Immature natural killer cell (primary cell): ENCODE measurements at regions not wholly inside any gene's neighbourhood (a gene's known extent, or its start where the extent isn't known, plus 50 kb on each side); places are given as distances from the start of the nearest gene placed in this dataset.

ENCODE experiments used
- DNase-seq, 3 donors: peaks; one replicate each; pipeline ENCODE4 v3.0.0; 2022; ENCODE audit warnings: mixed read lengths in 1 of 3
- H3K27ac Mint-ChIP-seq, 6 donors: one replicate each; pipeline ENCODE4 v1.8.0; 2020; ENCODE audit warnings: mixed read lengths in 6 of 6, mild to moderate bottlenecking in 5 of 6, inconsistent platforms in 4 of 6, moderate library complexity in 3 of 6
- H3K27me3 Mint-ChIP-seq, 3 donors: one replicate each; pipeline ENCODE4 v1.8.0; 2020 to 2021; ENCODE audit warnings: low read depth in 3 of 3, mild to moderate bottlenecking in 3 of 3, mixed read lengths in 3 of 3, moderate library complexity in 3 of 3, inconsistent platforms in 1 of 3
- H3K36me3 Mint-ChIP-seq, 3 donors: one replicate each; pipeline ENCODE4 v1.8.0; 2020; ENCODE audit warnings: mixed read lengths in 3 of 3, inconsistent platforms in 2 of 3, mild to moderate bottlenecking in 2 of 3
- H3K4me1 Mint-ChIP-seq, 2 donors: one replicate each; pipeline ENCODE4 v1.8.0; 2020; ENCODE audit warnings: inconsistent platforms in 2 of 2, mild to moderate bottlenecking in 2 of 2, mixed read lengths in 2 of 2, moderate library complexity in 1 of 2
- H3K4me3 Mint-ChIP-seq, 5 donors: one replicate each; pipeline ENCODE4 v1.8.0; 2020; ENCODE audit warnings: mild to moderate bottlenecking in 5 of 5, mixed read lengths in 5 of 5, inconsistent platforms in 3 of 5, moderate library complexity in 3 of 5
- H3K9me3 Mint-ChIP-seq, 6 donors: one replicate each; pipeline ENCODE4 v1.8.0; 2020; ENCODE audit warnings: mild to moderate bottlenecking in 6 of 6, mixed read lengths in 6 of 6, inconsistent platforms in 4 of 6, moderate library complexity in 3 of 6

DNA sequence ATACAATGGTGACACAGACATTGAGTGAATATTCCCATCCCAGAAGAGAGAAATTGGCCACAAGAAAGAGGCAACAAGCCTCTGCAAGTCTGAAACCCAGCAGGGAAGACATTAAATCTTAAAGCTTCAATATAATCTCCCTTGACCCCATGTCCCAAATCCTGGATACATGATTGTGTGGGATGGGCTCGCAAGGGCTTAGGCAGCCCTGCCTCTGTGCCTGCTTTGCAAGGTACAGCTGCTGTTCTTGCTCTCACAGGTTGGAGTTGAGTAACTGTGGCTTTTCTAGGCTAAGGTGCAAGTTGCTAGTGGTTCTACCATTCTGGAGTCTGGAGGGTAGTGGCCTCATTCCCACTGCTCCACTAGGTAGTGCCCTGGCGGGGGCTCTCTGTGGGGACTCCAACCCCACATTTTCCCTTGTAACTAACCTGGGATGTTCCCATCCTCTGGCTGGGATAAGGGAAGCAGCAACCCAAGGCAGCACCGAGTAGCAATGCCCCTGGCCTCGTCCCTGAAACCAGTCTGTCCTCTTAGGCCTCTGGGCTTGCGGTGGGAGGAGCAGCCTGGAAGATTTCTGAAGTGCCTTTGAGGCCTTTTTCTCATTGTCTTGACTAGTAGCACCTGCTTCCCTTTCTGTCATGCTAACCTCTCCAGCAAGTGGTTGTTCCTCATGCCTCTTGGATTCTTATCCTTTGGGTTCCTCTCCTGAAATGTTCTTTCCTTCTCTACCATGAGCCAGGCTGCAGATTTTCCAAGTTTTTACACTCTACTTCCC is 90.0 kb downstream of the FAM174B start:
- Mint-ChIP-seq H3K36me3 (no peaks in the 10 kb centered on the region), H3K27me3 (peaks cover 3 to 6% (median 4%) of the 10 kb centered on the region in 3 donors), H3K27ac (no peak overlapping the region), H3K4me1 (no peaks in the 10 kb centered on the region), H3K9me3 (peaks cover 0 to 2% (median 0%) of the 10 kb centered on the region in 6 donors), H3K4me3 (no peak overlapping the region)
- no peak for DNase-seq

- DNase-seq = no peak
- Mint-ChIP-seq H3K9me3 (peaks cover 0 to 5% (median 0%) of the 10 kb centered on the region in 6 donors), H3K4me1 (no peaks in the 10 kb centered on the region), H3K27ac (no peak overlapping the region), H3K4me3 (no peak overlapping the region), H3K27me3 (peaks cover 3 to 8% (median 6%) of the 10 kb centered on the region in 3 donors), H3K36me3 (no peaks in the 10 kb centered on the region)
These were observed 93.8 kb downstream of the FAM174B start for GRCh38 chr15:92561754-92562153.

GRCh38 chr15:92553317-92553716 is 102.3 kb downstream of the FAM174B start:
- Mint-ChIP-seq H3K9me3 (peaks cover 0 to 4% (median 0%) of the 10 kb centered on the region in 6 donors), H3K27ac (no peak overlapping the region), H3K4me3 (no peak overlapping the region), H3K36me3 (no peaks in the 10 kb centered on the region), H3K4me1 (no peaks in the 10 kb centered on the region), H3K27me3 (peaks cover 7 to 10% (median 10%) of the 10 kb centered on the region in 3 donors)
- no peak for DNase-seq

DNA sequence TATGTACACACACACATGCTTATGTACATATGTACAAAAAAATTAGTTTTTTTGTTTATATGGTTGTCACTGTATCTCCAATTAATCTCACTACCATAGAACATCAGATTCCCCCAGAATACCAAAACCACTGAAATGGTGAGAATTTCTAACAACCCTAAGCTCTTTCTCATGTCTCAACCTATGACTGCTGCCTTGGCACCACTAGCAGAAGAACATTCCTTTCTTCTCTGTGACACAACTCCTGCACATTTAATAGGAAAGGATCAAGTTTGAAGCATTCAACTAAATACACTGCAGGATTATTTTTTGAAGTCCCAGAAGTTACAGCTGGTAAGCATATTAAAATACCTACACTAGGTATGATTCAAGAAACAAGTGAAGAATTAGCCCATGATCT is 109.6 kb downstream of the FAM174B start:
- Mint-ChIP-seq H3K27ac (no peak overlapping the region), H3K27me3 (peaks cover 7 to 11% (median 8%) of the 10 kb centered on the region in 3 donors), H3K4me3 (no peak overlapping the region), H3K9me3 (peaks cover 0 to 2% (median 0%) of the 10 kb centered on the region in 6 donors), H3K36me3 (no peaks in the 10 kb centered on the region), H3K4me1 (no peaks in the 10 kb centered on the region)
- no peak for DNase-seq

DNA sequence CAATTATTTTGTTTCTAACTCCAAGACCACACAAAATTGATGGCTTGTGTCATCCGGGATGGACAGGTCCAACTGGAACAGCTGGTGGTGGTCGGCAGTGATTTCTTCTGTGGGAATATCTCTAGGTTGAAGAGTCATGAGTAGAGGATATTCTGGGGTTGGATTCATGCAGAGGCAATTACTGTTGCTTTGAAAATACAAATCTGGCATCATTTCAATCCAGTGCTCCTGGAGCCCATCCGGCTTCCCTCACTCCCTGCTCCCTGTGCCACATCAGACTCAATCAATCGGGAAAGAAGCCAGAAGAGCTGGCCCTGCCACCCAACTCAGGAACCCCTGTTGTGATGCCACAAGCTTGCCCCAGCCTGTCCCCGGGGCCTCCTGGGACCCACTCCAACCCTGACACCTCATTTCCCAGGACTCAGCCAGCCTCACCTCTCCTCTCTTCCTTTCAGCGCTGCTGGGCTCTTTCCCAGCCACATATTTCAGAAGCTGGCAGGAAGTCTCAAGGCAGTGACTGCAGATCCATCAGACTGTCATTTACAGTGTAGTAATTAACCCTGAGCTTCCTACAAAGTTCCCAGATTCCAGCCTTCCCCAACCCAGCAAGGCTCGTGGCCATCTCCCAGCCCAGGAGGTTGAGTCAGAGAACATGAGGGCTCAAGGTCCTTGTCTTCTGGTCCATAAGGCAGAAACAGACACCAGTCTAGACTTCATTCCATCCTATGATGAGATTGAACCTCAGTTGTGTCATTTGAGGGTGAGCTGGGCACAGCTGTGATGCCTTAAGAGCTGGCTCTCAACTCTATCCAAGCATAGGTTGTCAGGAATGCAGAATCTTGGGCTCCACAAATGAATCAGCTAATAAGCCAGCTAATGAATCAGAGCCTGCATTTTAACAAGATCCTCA is 114.0 kb downstream of the FAM174B start:
- Mint-ChIP-seq H3K27ac (no peak overlapping the region), H3K36me3 (no peaks in the 10 kb centered on the region), H3K4me3 (no peak overlapping the region), H3K4me1 (no peaks in the 10 kb centered on the region), H3K9me3 (peaks cover 0 to 2% (median 0%) of the 10 kb centered on the region in 6 donors), H3K27me3 (peaks cover 3 to 13% (median 5%) of the 10 kb centered on the region in 3 donors)
- DNase-seq = no peak

DNA sequence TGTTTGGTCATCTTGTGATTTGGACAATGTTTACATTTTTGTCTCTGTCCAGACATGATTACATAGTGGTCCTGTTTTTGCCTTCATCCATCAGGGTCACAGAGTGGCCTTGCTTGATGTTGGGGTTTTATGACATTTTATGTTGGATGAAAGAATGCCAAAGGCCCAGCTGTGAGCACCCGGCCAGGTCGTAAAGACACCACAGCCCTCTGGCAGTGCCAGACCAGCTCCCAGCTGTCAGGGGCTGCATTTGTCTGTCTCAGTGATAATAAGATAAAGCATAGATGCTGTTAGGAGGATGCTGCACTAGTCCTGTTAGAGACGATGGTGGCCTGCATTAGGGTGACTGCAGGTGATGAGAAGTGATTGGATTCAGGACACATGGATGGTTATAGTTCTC is 117.5 kb downstream of the FAM174B start:
- Mint-ChIP-seq H3K9me3 (peaks cover 0 to 2% (median 0%) of the 10 kb centered on the region in 6 donors), H3K4me1 (no peaks in the 10 kb centered on the region), H3K4me3 (no peak overlapping the region), H3K36me3 (no peaks in the 10 kb centered on the region), H3K27ac (no peak overlapping the region), H3K27me3 (peaks cover 0 to 15% (median 7%) of the 10 kb centered on the region in 3 donors)
- DNase-seq = no peak

DNA sequence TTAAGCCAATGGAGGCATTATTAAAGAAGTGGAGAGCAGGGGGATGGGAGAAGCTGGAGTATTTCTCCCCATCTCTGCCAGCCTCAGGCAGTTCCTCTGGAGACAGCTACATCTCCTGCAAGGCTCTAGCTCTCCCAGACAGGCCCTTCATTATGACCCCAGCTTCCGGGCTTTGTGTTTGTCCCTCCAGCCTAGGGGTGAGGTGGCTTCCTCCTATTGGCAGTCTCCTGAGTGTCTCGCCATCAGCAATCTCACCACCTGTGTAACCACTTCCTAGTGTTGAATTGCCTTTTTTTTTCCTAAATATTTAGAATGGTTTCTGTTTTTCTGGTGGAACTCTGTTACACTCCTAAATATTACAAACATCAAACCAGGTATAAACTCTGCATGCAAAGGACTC is 122.3 kb downstream of the FAM174B start:
- Mint-ChIP-seq H3K4me1 (no peaks in the 10 kb centered on the region), H3K36me3 (no peaks in the 10 kb centered on the region), H3K27ac (no peak overlapping the region), H3K27me3 (peaks cover 0 to 13% (median 3%) of the 10 kb centered on the region in 3 donors), H3K4me3 (no peak overlapping the region), H3K9me3 (peaks cover 0 to 2% (median 0%) of the 10 kb centered on the region in 6 donors)
- DNase-seq = no peak

DNA sequence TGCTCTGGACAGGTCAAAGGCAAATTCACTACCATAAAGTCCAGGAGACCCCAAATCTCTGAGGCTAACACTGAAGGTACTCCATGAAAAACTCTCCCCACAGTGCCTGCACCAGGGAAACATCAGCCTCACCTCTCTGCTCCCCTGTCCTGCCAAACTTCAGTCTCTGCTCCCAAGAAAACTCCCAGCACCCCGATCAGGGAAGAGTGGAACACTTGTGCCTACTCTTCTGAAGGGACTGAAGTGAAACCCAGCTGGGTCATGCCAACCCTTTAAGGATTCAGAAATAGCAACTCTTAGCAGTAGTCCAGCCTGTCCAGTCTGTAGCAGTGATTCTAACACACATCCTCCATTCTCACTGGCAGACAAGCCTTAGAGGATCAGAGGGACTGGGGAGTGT is 124.2 kb downstream of the FAM174B start:
- Mint-ChIP-seq H3K27me3 (peaks cover 0 to 10% (median 9%) of the 10 kb centered on the region in 3 donors), H3K36me3 (no peaks in the 10 kb centered on the region), H3K4me1 (no peaks in the 10 kb centered on the region), H3K9me3 (peaks cover 0 to 2% (median 0%) of the 10 kb centered on the region in 6 donors), H3K27ac (no peak overlapping the region), H3K4me3 (no peak overlapping the region)
- no peak for DNase-seq

GRCh38 chr15:92528736-92529135 is 126.8 kb downstream of the FAM174B start:
- H3K27me3 Mint-ChIP-seq = peaks cover 0 to 12% (median 10%) of the 10 kb centered on the region in 3 donors
- peaks cover 0 to 2% (median 0%) of the 10 kb centered on the region in 6 donors for H3K9me3 Mint-ChIP-seq
- no peak for DNase-seq
- H3K4me1 Mint-ChIP-seq = no peaks in the 10 kb centered on the region
- no peaks in the 10 kb centered on the region for H3K36me3 Mint-ChIP-seq
- no peak overlapping the region for H3K27ac Mint-ChIP-seq
- no peak overlapping the region for H3K4me3 Mint-ChIP-seq

GRCh38 chr15:92527197-92527596 is 128.4 kb downstream of the FAM174B start:
- Mint-ChIP-seq H3K9me3 (peaks cover 0 to 2% (median 0%) of the 10 kb centered on the region in 6 donors), H3K27ac (no peak overlapping the region), H3K4me3 (no peak overlapping the region)

GRCh38 chr15:92525758-92526245 is 129.8 kb downstream of the FAM174B start:
- Mint-ChIP-seq H3K4me3 (no peak overlapping the region), H3K36me3 (no peaks in the 10 kb centered on the region), H3K27ac (no peak overlapping the region), H3K4me1 (peaks cover 0 to 2% of the 10 kb centered on the region in 2 donors), H3K9me3 (peaks cover 0 to 2% (median 0%) of the 10 kb centered on the region in 6 donors), H3K27me3 (peaks cover 2 to 9% (median 6%) of the 10 kb centered on the region in 3 donors)
- no peak for DNase-seq

More at GRCh38 chr15:92527197-92527596, 128.4 kb downstream of the FAM174B start:
- Mint-ChIP-seq H3K36me3 (no peaks in the 10 kb centered on the region), H3K4me1 (no peaks in the 10 kb centered on the region), H3K27me3 (peaks cover 0 to 11% (median 6%) of the 10 kb centered on the region in 3 donors)
- no peak for DNase-seq

DNA sequence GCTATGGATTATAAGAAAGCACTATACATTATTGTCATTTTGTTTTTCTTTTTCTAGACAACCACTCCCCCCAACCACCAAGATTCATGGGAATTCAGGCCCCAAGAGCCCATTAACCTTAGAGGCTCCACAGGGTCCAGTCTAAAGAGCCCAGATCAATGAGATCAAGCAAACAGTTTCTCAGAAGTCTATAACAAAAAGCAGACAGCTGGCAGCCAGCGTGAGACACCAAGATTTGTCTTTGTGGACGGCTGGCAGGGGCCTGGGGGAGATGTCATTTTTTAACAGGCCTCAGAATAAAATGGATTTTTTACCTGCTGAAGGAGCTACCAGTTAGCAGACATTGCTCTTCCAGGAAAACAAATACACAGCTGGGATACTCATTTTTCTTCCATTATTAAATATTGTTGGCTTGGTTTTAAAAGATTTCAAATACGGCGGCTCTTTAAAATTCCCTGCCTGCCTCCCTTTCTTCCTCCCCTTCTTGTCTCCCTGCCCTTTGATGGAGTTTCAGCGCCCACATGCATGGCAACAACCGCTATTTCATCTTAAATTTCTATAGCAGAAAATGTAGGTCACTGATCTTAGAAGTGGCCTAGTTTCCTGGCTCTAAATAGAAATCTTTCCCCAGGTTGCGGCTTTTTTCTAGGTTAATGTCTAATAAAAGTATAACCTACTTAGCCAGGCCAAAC is 130.6 kb downstream of the FAM174B start:
- H3K36me3 Mint-ChIP-seq = no peaks in the 10 kb centered on the region
- peaks cover 0 to 2% of the 10 kb centered on the region in 2 donors for H3K4me1 Mint-ChIP-seq
- no peak for DNase-seq
- H3K27ac Mint-ChIP-seq = no peak overlapping the region
- peaks cover 2 to 9% (median 6%) of the 10 kb centered on the region in 3 donors for H3K27me3 Mint-ChIP-seq
- no peak overlapping the region for H3K4me3 Mint-ChIP-seq
- peaks cover 0 to 2% (median 0%) of the 10 kb centered on the region in 6 donors for H3K9me3 Mint-ChIP-seq

DNA sequence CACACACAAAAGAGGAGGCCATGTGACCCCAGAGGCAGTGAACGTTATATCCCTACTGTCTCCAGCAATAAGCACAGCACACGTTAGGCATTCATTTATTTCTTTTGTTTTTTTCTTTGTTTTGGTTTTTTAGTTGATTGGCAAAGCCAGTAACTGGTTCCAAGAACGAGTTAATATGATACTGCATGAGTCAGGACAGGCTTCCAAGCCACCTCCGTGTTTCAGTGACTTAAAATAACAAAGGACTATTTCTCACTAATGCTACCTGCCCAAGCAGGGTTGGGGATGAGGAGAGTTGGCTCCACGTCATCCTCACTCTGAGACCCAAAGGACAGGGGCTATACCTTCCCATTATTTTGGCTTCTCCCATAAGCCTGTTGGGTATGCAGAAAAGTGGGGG is 130.5 kb downstream of the ST8SIA2 start:
- Mint-ChIP-seq H3K4me1 (peaks cover 0 to 2% of the 10 kb centered on the region in 2 donors), H3K27me3 (peaks cover 2 to 9% (median 6%) of the 10 kb centered on the region in 3 donors), H3K27ac (no peak overlapping the region), H3K9me3 (no peaks in the 10 kb centered on the region), H3K4me3 (no peak overlapping the region), H3K36me3 (no peaks in the 10 kb centered on the region)
- no peak for DNase-seq
